ENCODE measurements at regions not wholly inside any gene's neighbourhood (a gene's known extent, or its start where the extent isn't known, plus 50 kb on each side); places are given as distances from the start of the nearest gene placed in this dataset.

- TF ChIP-seq POLR2A (IDR thresholded peaks at IDR 0.05) = no peak
- TF ChIP-seq, protein P1, sequence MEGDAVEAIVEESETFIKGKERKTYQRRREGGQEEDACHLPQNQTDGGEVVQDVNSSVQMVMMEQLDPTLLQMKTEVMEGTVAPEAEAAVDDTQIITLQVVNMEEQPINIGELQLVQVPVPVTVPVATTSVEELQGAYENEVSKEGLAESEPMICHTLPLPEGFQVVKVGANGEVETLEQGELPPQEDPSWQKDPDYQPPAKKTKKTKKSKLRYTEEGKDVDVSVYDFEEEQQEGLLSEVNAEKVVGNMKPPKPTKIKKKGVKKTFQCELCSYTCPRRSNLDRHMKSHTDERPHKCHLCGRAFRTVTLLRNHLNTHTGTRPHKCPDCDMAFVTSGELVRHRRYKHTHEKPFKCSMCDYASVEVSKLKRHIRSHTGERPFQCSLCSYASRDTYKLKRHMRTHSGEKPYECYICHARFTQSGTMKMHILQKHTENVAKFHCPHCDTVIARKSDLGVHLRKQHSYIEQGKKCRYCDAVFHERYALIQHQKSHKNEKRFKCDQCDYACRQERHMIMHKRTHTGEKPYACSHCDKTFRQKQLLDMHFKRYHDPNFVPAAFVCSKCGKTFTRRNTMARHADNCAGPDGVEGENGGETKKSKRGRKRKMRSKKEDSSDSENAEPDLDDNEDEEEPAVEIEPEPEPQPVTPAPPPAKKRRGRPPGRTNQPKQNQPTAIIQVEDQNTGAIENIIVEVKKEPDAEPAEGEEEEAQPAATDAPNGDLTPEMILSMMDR (IDR thresholded peaks at IDR 0.05) = no peak
- no peak for TF ChIP-seq EP300 (IDR thresholded peaks at IDR 0.05)
- TF ChIP-seq POLR2AphosphoS5 (IDR thresholded peaks at IDR 0.05) = no peak
These were observed 233.2 kb upstream of the RFX3 start for GRCh38 chr9:3758816-3759576.

All from suprapubic skin (tissue), 4 donors.